Colon (tissue), 2 donors: ENCODE measurements at regions not wholly inside any gene's neighbourhood (a gene's known extent, or its start where the extent isn't known, plus 50 kb on each side); places are given as distances from the start of the nearest gene placed in this dataset.
"Not testable (repeated sequence)": the region's sequence is repeated elsewhere in the genome, so short reads cannot be mapped to it uniquely, and the experiment has no call there.

Source experiments
- FAIRE-seq: peaks from 2 replicates; lab custom pipeline; 2012; peaks lifted over from hg19 to GRCh38; lab: Jason Lieb, UNC
- donor health status: control.
- donor health status: control.

DNA sequence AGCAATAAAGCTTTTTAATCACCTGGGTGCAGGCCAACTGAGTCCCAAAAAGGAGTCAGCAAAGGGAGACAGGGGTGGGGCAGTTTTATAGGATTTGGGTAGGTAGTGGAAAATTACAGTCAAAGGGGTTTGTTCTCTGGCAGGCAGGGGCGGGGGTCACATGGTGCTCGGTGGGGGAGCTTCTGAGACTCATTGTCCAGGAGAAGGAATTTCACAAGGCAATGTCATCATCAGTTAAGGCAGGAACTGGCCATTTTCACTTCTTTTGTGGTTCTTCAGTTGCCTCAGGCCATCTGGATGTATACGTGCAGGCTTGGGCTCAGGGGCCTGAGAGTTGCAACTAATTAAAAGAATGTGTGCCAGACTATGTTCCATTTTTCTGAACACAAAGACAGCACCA lies 147.5 kb upstream of the SCN7A start:
- not testable (repeated sequence) for FAIRE-seq

DNA sequence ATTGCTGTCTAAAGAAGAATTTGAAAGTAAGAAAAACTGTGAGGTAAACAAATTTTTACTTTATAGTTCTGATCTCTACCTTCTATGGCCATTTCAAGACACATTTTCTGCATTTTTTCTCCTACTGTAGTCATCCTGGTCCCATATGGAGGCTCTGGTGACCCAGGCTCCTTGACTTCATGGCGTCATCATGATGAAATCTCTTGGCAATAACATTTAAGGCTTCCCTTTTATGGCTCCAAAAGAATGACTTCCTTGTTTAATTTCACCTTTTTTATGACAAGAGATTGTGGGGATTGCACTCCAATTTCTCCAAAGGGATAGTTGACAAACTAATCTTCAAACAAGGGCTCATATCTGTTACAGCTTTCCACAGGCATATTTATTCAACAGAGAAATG lies 143.0 kb upstream of the SCN7A start:
- FAIRE-seq = no peak

DNA sequence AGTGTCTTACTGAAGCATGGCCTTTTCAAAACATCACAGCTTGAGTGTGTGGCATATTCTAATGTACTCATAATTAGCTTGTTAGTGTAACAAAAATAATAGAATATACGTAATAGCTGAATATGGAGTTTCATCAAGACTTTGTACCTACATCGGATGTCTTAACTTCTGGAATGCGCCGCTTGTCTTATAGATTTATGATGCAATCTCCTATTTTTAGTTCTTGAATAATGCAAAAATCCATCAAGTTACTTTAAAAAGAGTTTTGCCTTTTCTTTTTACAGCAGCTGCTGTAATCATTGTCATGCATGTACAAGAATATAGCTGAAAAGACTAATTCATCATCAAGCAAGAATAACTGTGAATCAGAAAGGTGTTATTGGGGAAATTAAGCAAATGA lies 140.7 kb upstream of the SCN7A start:
- FAIRE-seq = no peak

- no peak for FAIRE-seq
Observed at GRCh38 chr2:166632616-166633015, 138.6 kb upstream of the SCN7A start.

DNA sequence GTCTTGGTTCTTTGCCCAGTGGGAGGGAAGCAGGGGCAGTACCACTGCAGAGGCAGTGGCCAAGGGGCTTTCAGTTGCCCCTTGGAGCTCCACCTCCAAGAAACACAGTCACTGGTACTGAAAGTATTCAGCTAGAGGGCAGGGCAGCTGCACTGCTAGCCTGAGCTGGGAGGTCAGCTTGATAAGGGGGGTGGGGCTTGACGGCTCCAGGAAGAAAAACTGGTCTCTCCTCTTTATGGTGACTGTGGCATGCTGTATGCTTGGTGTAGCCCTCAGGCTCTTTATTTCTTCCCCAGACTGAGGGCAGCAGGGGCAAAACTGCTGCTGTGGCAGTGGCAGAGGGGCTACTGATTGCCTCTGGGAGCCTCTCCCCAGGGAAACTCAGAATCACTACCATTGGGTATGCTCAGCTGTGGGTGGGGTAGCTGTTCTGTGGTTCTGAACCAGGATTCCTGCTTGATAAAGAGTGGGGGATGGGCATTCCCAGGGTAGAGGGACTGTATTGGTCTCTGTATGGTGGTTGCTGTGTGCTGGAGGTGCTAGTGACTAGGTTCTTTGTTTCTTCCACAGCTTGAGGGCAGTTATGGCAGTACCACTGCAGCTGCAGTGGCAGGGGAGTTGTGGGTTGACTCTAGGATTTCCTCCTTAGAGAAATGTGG lies 134.6 kb upstream of the SCN7A start:
- FAIRE-seq = no peak

- FAIRE-seq = no peak
Observed at GRCh38 chr2:166627893-166628292, 133.8 kb upstream of the SCN7A start.

DNA sequence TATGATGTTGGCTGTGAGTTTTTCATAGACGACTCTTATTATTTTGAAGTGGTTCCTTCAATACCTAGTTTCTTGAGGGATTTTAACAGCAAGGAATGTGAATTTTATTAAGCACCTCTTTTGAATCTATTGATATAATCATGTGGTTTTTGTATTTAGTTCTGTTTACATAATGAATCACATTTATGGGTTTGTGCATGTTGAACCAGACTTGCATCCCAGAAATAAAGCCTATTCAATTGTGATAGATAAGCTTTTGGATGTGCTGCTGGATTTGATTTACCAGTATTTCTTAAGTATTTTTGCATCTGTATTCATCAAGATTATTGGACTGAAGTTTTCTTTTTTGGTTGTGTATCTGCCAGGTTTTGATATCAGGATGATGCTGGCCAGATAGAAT lies 131.6 kb upstream of the SCN7A start:
- FAIRE-seq = no peak

DNA sequence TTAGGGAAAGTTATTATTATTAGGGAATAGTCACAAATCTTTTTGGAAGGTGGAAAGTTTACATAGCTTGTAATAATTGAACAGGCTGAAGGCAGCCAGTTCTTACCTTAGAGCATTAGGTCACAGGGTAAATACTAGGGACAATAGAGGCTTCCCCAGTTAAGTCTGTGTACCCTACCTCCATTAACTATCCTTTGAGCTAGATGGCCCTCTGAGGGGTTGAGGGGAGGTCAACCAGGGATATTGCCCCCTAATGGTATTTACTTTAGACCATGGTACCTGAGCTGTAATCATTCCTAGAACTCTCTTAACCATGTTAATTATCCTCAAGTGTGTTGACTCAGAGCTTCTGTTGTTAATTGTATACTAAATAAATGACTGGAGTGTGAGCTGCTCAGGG lies 120.5 kb upstream of the SCN7A start:
- no peak for FAIRE-seq

DNA sequence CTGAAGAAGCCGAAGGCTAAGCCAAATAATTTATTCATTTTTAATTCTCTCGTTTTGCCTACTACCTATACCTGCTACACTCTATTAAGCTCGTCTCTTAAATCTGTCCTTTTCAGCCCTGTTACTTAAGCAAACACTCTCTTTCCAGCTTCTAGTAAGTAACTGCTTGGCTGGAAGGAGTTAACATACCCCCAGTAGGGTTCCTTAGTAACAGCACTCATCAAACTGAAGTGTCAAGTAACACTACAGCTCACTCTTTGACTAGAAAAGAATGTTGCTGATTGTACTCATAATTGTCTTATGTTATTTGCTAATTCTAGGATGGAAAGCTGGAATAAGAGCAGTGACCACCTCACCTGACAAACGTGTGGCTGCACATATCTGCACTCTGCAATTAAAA lies 120.0 kb upstream of the SCN7A start:
- FAIRE-seq = no peak

DNA sequence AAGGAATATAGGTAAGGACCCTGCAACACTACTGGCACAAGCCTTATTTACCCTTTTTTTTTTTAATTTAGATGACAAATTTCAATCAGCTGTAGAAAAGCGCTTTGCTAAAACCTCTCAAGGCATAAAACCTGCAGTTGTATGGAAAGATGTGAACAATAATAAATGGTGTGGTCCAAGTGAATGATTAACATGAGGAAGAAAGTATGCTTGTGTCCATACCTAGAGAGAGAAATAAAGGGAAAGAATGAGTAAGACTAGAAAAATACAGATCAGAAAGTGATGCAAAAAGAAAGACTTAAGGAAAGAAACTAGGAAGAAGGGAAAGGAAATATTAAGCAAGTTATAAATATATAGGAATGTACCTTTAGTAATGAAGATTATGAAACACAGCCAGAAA lies 119.2 kb upstream of the SCN7A start:
- no peak for FAIRE-seq

- no peak for FAIRE-seq
Observed at GRCh38 chr2:166612214-166612613, 118.2 kb upstream of the SCN7A start.

DNA sequence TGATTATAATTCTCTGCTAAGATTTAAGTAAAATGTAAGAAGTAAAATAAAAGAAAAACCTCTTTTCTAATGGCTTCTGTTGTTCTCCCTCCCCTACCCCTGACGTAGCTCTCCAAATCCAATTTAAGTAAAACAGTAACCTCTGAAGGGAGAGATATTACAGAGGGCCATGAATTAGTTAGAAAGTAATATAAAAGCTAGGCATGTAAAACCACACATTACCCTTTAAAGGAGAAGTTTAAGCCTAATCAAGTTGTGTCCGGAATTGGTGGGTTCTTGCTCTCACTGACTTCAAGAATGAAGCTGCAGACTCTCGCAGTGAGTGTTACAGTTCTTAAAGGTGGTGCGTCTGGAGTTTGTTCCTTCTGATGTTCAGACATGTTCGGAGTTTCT lies 116.9 kb upstream of the SCN7A start:
- no peak for FAIRE-seq

DNA sequence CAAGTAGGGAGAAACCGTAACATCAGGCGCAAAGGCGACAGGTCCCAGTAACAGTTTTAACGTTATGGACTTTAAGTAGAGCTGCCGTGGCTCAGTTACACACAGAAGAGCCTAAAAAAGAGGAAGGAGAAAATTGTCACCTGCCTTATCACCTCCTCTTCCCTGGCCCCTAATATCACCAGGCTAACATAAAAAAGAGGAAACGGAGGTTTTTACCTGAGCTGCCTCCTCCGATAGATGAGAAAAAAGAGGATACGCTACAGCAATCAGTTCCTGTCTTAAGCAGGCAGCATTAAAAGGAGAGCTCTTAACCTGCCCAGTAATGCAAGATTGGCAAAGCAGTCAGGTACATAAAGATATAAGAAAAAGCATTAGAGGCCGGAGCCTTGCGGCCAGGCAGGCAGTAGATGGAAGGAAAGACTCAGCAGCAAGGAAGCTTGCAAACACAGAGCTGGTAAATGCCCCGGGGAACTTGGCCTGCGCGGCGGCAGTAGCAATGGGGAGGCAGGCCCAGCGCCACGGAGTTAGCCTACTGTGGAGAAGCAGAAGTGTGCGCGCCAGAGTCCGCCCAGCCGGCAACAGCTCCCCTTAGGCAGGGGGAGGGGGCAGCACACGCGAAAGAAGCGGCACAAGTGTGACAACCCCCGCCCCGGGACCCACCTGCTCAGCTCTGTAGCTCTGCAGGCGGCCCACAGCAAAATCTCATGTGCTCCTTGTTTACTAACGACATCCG lies 116.3 kb upstream of the SCN7A start:
- no peak for FAIRE-seq

- no peak for FAIRE-seq
Observed at GRCh38 chr2:166609183-166609959, 115.3 kb upstream of the SCN7A start.

DNA sequence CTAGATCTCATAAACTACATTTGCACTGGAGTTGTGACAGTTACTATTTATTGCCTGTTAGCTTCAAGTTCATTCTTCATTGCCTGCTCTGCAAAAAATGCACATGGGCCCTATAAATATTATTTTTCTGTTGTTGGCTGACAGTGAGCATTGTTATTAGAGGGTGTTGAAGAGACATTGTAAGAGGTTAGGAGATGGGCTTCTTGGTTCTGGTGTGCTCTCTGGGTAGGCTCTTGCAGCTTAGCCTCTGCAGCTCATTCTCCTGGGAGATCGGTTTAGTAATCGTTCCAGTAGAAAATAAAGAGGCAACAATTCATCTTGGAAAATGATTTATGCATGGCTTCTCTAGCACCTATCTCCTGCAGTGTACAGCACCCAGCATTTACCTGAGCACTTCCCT lies 113.8 kb upstream of the SCN7A start:
- no peak for FAIRE-seq

- FAIRE-seq = no peak
Observed at GRCh38 chr2:166593403-166593802, 99.4 kb upstream of the SCN7A start.

- FAIRE-seq = no peak
Observed at GRCh38 chr2:166592750-166593149, 98.7 kb upstream of the SCN7A start.

DNA sequence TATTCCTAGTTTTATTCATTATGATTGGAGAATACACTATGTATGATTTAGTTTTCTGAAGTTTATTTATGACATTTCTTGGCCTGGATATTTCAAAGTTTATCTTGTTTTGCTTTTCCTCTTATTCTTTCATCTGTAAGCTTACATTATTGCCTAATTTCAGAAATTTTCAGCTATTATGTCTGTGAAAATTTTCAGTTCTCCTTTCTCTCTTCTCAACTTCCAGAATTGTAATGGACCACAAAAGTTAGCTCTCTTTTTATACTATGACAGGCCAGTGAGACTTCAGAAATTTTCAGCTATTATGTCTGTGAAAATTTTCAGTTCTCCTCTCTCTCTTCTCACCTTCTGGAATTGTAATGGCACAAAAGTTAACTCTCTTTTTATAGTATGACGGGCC lies 97.2 kb upstream of the SCN7A start:
- FAIRE-seq = no peak

- no peak for FAIRE-seq
Observed at GRCh38 chr2:166573391-166573790, 79.3 kb upstream of the SCN7A start.

DNA sequence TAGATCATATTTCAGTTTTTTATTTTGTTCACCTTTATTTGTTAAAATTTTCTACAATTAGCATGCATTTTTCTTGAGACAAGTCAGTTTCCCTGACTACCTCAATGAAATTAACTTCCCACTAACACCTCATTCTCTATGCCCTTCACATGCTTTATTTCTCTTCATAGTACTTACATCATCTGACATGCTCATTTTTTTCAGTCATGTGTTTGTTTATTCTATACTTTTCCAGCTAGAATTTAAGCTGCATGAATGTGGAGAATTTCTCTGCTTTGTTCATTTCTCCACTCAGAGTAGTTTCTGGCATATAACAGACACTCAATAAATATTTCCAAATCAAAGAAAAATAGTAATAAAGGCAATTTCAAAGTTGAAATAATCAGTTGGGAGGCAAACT lies 78.9 kb upstream of the SCN7A start:
- no peak for FAIRE-seq

DNA sequence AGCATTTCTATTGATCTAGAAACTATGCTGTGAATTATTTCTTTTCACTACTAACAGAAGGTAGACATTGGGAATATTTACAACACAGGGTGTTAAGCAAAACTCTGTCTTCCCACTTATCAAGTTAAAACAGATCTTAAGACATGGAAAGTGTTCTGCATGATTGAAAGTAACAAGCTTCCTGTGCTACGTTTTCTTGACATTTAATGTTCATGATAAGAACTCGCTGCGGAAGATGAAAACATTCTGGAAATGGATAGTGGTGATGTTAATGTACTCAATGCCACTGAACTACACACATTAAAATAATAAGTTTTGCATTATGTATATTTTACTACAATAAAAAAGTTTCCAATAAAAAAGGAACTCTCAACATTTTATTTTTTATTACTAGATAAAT lies 74.4 kb upstream of the SCN7A start:
- no peak for FAIRE-seq

DNA sequence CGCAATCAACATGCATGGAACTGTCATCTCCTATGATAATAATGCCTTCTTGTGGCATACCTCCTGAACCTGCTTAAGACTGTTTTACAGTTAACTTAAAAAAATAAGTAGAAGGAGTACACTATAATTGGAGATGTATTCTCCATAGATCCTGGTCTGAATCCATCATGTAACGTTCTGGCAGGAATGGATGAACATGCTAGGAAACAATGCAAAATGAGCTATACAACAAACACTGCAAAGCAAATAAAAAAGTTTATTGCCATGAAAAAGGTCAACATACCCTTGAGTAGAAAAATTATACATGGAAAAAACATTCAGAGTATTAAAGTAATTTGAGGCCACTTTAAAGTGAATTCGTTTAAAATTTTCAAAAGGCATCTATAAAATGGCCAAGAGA lies 71.5 kb upstream of the SCN7A start:
- FAIRE-seq = no peak

- no peak for FAIRE-seq
Observed at GRCh38 chr2:166563894-166564293, 69.8 kb upstream of the SCN7A start.
